Uterus (tissue), 3 donors: ENCODE measurements at regions not wholly inside any gene's neighbourhood (a gene's known extent, or its start where the extent isn't known, plus 50 kb on each side); places are given as distances from the start of the nearest gene placed in this dataset.

Source experiments
- DNase-seq, 2 donors: peaks; one replicate each; pipeline ENCODE4 v3.0.0-alpha.2; 2019 to 2020
- H3K27ac ChIP-seq, 2 donors: fragments of 200-600 bp; sonication (generic); 1 replicate in 1 of 2; 2 replicates in 1 of 2; pipeline ENCODE4 v1.5.1; 2016 to 2018
- H3K27me3 ChIP-seq, 2 donors: fragments of 200-600 bp; sonication (generic); one replicate each; pipeline ENCODE4 v1.5.1; 2018 to 2019; ENCODE audit warnings: control low read depth in 1 of 2
- H3K36me3 ChIP-seq, 2 donors: fragments of 200-600 bp; sonication (generic); one replicate each; pipeline ENCODE4 v1.5.1; 2019; ENCODE audit warnings: control low read depth in 1 of 2
- H3K4me1 ChIP-seq, 2 donors: fragments of 200-600 bp; sonication (generic); one replicate each; pipeline ENCODE4 v1.5.1; 2018 to 2019; ENCODE audit warnings: control low read depth in 1 of 2
- H3K4me3 ChIP-seq, 2 donors: fragments of 200-600 bp; sonication (generic); 1 replicate in 1 of 2; 2 replicates in 1 of 2; pipeline ENCODE4 v1.5.1; 2018 to 2019; ENCODE audit warnings: mild to moderate bottlenecking in 1 of 2
- H3K9me3 ChIP-seq, 2 donors: fragments of 200-600 bp; sonication (generic); one replicate each; pipeline ENCODE4 v1.5.1; 2019; ENCODE audit warnings: control low read depth in 1 of 2
- CTCF ChIP-seq, 4 experiments: fragments of 200-600 bp in 2 of 4; fragments of 450-650 bp in 2 of 4; sonication (generic) in 2 of 4; IDR thresholded peaks; one replicate each; pipeline ENCODE4 v1.5.1; 2016 to 2019; ENCODE audit warnings: antibody characterized with exemption in 4 of 4, mild to moderate bottlenecking in 2 of 4, moderate library complexity in 1 of 4
- POLR2A ChIP-seq, 2 donors: fragments of 450-650 bp; IDR thresholded peaks; one replicate each; pipeline ENCODE4 v1.6.1; 2016; ENCODE audit warnings: antibody characterized with exemption in 2 of 2, mild to moderate bottlenecking in 1 of 2, moderate library complexity in 1 of 2
- intact Hi-C: fragments of 100-400 bp; cut with DNase I; formaldehyde crosslinking; loops from one replicate; pipeline ENCODE4 v1.15.1; 2023; ENCODE audit warnings: low total_unique reads
- donor health status: DM: yes; HTN: yes; CAD: no.

- no peaks in the 10 kb centered on the region for H3K27me3 ChIP-seq
These were observed 238.0 kb downstream of the TFAP2C start for GRCh38 chr20:56867128-56867527.

GRCh38 chr20:56868746-56869145, 239.6 kb downstream of the TFAP2C start:
- no peaks in the 10 kb centered on the region for H3K4me1 ChIP-seq
- H3K27me3 ChIP-seq = no peaks in the 10 kb centered on the region
- H3K4me3 ChIP-seq = no peak overlapping the region
- no peak for DNase-seq
- H3K9me3 ChIP-seq = no peaks in the 10 kb centered on the region
- intact Hi-C loops = no loop called here
- H3K27ac ChIP-seq = no peak overlapping the region
- H3K36me3 ChIP-seq = no peaks in the 10 kb centered on the region
- TF ChIP-seq POLR2A (IDR thresholded peaks at IDR 0.05) = no peak
- TF ChIP-seq CTCF (IDR thresholded peaks at IDR 0.05) = no peak

More at GRCh38 chr20:56867128-56867527, 238.0 kb downstream of the TFAP2C start:
- Histone ChIP-seq H3K27ac (no peak overlapping the region), H3K9me3 (no peaks in the 10 kb centered on the region), H3K4me3 (no peak overlapping the region), H3K36me3 (no peaks in the 10 kb centered on the region), H3K4me1 (no peaks in the 10 kb centered on the region)
- TF ChIP-seq POLR2A (IDR thresholded peaks at IDR 0.05) (no peak), CTCF (IDR thresholded peaks at IDR 0.05) (no peak)
- DNase-seq = no peak
- intact Hi-C loops = no loop called here

GRCh38 chr20:56870271-56870670, 241.2 kb downstream of the TFAP2C start:
- intact Hi-C loops = no loop called here
- no peaks in the 10 kb centered on the region for H3K4me1 ChIP-seq
- H3K36me3 ChIP-seq = no peaks in the 10 kb centered on the region
- no peak overlapping the region for H3K4me3 ChIP-seq
- no peak for DNase-seq
- H3K9me3 ChIP-seq = no peaks in the 10 kb centered on the region
- no peak for TF ChIP-seq POLR2A (IDR thresholded peaks at IDR 0.05)
- TF ChIP-seq CTCF (IDR thresholded peaks at IDR 0.05) = no peak
- H3K27me3 ChIP-seq = no peaks in the 10 kb centered on the region
- H3K27ac ChIP-seq = no peak overlapping the region

GRCh38 chr20:56871691-56872090, 242.6 kb downstream of the TFAP2C start:
- no peak for DNase-seq
- Histone ChIP-seq H3K27ac (no peak overlapping the region), H3K9me3 (no peaks in the 10 kb centered on the region), H3K4me1 (no peaks in the 10 kb centered on the region), H3K36me3 (no peaks in the 10 kb centered on the region), H3K4me3 (no peak overlapping the region), H3K27me3 (no peaks in the 10 kb centered on the region)
- TF ChIP-seq CTCF (IDR thresholded peaks at IDR 0.05) (no peak), POLR2A (IDR thresholded peaks at IDR 0.05) (no peak)
- intact Hi-C loops = no loop called here

GRCh38 chr20:56872620-56873458, 243.7 kb downstream of the TFAP2C start:
- intact Hi-C loops = no loop called here
- H3K27me3 ChIP-seq = no peaks in the 10 kb centered on the region
- no peak for DNase-seq
- H3K4me1 ChIP-seq = no peaks in the 10 kb centered on the region
- H3K4me3 ChIP-seq = no peak overlapping the region
- no peaks in the 10 kb centered on the region for H3K36me3 ChIP-seq
- H3K9me3 ChIP-seq = no peaks in the 10 kb centered on the region
- no peak for TF ChIP-seq CTCF (IDR thresholded peaks at IDR 0.05)
- TF ChIP-seq POLR2A (IDR thresholded peaks at IDR 0.05) = no peak
- H3K27ac ChIP-seq = no peak overlapping the region
